Left forelimb (tissue), 1 donor: ENCODE measurements at regions not wholly inside any gene's neighbourhood (a gene's known extent, or its start where the extent isn't known, plus 50 kb on each side); places are given as distances from the start of the nearest gene placed in this dataset.
"Not testable (repeated sequence)": the region's sequence is repeated elsewhere in the genome, so short reads cannot be mapped to it uniquely, and the experiment has no call there.

ENCODE experiments used
- DNase-seq: peaks from one replicate; pipeline ENCODE4 v3.0.0-alpha.2; 2018; ENCODE audit warnings: low spot score

GRCh38 chr21:16421007-16421406, 691.2 kb downstream of the USP25 start:
- no peak for DNase-seq

- no peak for DNase-seq
Measured at GRCh38 chr21:16421965-16422364, 692.2 kb downstream of the USP25 start.

- DNase-seq: no peak
Measured at GRCh38 chr21:16422702-16423101, 692.9 kb downstream of the USP25 start.

- no peak for DNase-seq
Measured at GRCh38 chr21:16423921-16424320, 694.1 kb downstream of the USP25 start.

- no peak for DNase-seq
Measured at GRCh38 chr21:16424331-16424751, 694.6 kb downstream of the USP25 start.

- no peak for DNase-seq
Measured at GRCh38 chr21:16425376-16425775, 695.6 kb downstream of the USP25 start.

- DNase-seq: no peak
Measured at GRCh38 chr21:16426936-16427335, 697.2 kb downstream of the USP25 start.

GRCh38 chr21:16427587-16428087, 697.9 kb downstream of the USP25 start:
- no peak for DNase-seq

GRCh38 chr21:16437586-16437985, 707.8 kb downstream of the USP25 start:
- no peak for DNase-seq

GRCh38 chr21:16438761-16439160, 709.0 kb downstream of the USP25 start:
- no peak for DNase-seq

GRCh38 chr21:16441789-16442188, 712.0 kb downstream of the USP25 start:
- no peak for DNase-seq

- DNase-seq: no peak
Measured at GRCh38 chr21:16454399-16454798, 724.6 kb downstream of the USP25 start.

GRCh38 chr21:16455526-16455925, 725.7 kb downstream of the USP25 start:
- DNase-seq: no peak

GRCh38 chr21:16455978-16456377, 726.2 kb downstream of the USP25 start:
- DNase-seq: no peak

- DNase-seq: no peak
Measured at GRCh38 chr21:16457498-16457897, 727.7 kb downstream of the USP25 start.

- DNase-seq: no peak
Measured at GRCh38 chr21:16460936-16461335, 731.2 kb downstream of the USP25 start.

- DNase-seq: not testable (repeated sequence)
Measured at GRCh38 chr21:16464211-16464889, 734.6 kb downstream of the USP25 start.

GRCh38 chr21:16468184-16468583, 738.4 kb downstream of the USP25 start:
- no peak for DNase-seq

GRCh38 chr21:16473988-16474387, 744.2 kb downstream of the USP25 start:
- no peak for DNase-seq

- DNase-seq: no peak
Measured at GRCh38 chr21:16476056-16476825, 746.5 kb downstream of the USP25 start.

GRCh38 chr21:16488042-16488441, 758.3 kb downstream of the USP25 start:
- DNase-seq: no peak

- no peak for DNase-seq
Measured at GRCh38 chr21:16492356-16492755, 762.6 kb downstream of the USP25 start.

- DNase-seq: no peak
Measured at GRCh38 chr21:16492892-16493291, 763.1 kb downstream of the USP25 start.
